Stomach (tissue), 4 donors: ENCODE measurements at regions not wholly inside any gene's neighbourhood (a gene's known extent, or its start where the extent isn't known, plus 50 kb on each side); places are given as distances from the start of the nearest gene placed in this dataset.

Experiments
- POLR2A ChIP-seq, 4 donors: fragments of 450-650 bp; IDR thresholded peaks; one replicate each; pipeline ENCODE4 v1.6.1; 2016; ENCODE audit warnings: antibody characterized with exemption in 4 of 4, control low read depth in 2 of 4, mild to moderate bottlenecking in 1 of 4, moderate library complexity in 1 of 4
- POLR2AphosphoS5 ChIP-seq, 3 donors: sonication (generic); formaldehyde crosslinking; IDR thresholded peaks; one replicate each; pipeline ENCODE4 v1.6.1; 2016; ENCODE audit warnings: antibody characterized with exemption in 3 of 3
- TF ChIP-seq, protein P1 (sequence below), 7 experiments: fragments of 450-650 bp in 4 of 7; fragments of 200-600 bp in 3 of 7; sonication (generic) in 3 of 7; IDR thresholded peaks; one replicate each; pipeline ENCODE4 v1.5.1; 2016 to 2019; ENCODE audit warnings: antibody characterized with exemption in 7 of 7, control low read depth in 2 of 7, mild to moderate bottlenecking in 1 of 7

DNA sequence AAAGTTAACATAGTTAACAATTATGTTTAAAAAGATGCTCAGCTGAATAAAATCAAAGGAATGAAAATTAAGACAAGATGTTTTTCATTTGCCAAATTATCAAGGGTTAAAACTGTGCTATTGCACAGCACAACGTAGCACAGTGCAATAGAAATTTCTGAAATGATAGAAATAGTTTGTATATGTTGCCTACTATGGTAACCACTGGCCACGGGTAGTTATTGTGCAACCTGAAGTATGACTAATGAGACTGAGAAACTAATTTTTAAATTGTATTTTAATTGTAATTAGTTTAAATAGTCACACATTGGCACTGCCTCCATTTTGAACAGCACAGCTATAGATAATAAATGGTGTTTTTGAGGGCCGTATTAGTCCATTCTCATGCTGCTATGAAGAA is 343.1 kb upstream of the FAM241A start:
- TF ChIP-seq, protein P1, sequence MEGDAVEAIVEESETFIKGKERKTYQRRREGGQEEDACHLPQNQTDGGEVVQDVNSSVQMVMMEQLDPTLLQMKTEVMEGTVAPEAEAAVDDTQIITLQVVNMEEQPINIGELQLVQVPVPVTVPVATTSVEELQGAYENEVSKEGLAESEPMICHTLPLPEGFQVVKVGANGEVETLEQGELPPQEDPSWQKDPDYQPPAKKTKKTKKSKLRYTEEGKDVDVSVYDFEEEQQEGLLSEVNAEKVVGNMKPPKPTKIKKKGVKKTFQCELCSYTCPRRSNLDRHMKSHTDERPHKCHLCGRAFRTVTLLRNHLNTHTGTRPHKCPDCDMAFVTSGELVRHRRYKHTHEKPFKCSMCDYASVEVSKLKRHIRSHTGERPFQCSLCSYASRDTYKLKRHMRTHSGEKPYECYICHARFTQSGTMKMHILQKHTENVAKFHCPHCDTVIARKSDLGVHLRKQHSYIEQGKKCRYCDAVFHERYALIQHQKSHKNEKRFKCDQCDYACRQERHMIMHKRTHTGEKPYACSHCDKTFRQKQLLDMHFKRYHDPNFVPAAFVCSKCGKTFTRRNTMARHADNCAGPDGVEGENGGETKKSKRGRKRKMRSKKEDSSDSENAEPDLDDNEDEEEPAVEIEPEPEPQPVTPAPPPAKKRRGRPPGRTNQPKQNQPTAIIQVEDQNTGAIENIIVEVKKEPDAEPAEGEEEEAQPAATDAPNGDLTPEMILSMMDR (IDR thresholded peaks at IDR 0.05) = no peak
- TF ChIP-seq POLR2A (IDR thresholded peaks at IDR 0.05) (no peak), POLR2AphosphoS5 (IDR thresholded peaks at IDR 0.05) (no peak)
